ENCODE measurements at regions not wholly inside any gene's neighbourhood (a gene's known extent, or its start where the extent isn't known, plus 50 kb on each side); places are given as distances from the start of the nearest gene placed in this dataset.

DNA sequence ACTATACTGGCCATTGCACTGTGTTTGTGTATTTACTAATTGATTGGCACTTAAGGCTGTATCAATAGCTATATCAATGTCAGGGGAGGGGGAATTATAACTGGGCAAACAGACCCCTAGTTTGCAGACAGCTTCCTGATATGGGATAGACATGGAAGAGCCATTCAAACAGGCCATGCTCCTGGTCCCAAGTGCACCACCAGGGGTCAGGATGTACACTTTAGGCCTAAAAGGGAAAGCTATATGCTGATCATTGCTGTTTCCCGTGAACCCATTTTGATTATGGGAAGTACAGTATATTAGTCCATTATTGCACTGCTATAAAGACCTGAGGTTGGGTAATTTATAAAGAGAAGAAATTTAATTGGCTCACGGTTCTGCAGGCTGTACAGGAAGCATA lies 124.9 kb upstream of the BACE2 start:
- TF ChIP-seq POLR2A (IDR thresholded peaks at IDR 0.05) = no peak
- TF ChIP-seq, protein P1, sequence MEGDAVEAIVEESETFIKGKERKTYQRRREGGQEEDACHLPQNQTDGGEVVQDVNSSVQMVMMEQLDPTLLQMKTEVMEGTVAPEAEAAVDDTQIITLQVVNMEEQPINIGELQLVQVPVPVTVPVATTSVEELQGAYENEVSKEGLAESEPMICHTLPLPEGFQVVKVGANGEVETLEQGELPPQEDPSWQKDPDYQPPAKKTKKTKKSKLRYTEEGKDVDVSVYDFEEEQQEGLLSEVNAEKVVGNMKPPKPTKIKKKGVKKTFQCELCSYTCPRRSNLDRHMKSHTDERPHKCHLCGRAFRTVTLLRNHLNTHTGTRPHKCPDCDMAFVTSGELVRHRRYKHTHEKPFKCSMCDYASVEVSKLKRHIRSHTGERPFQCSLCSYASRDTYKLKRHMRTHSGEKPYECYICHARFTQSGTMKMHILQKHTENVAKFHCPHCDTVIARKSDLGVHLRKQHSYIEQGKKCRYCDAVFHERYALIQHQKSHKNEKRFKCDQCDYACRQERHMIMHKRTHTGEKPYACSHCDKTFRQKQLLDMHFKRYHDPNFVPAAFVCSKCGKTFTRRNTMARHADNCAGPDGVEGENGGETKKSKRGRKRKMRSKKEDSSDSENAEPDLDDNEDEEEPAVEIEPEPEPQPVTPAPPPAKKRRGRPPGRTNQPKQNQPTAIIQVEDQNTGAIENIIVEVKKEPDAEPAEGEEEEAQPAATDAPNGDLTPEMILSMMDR (IDR thresholded peaks at IDR 0.05) = no peak
- no peak overlapping the region for H3K27ac ChIP-seq
- peak in 1 of 4 donors; percentile 36 for ATAC-seq
- no peaks in the 10 kb centered on the region for H3K27me3 ChIP-seq
- no peaks in the 10 kb centered on the region for H3K9me3 ChIP-seq
- intact Hi-C loops (cut with DNase I) = no loop called here
- 61% methylated on average over 2 of the region's 2 CpGs for whole genome bisulfite sequencing (ENCODE audit: insufficient coverage, low coverage, low lambda C conversion rate, missing lambda C conversion rate)
- DNase-seq = no peak
- H3K36me3 ChIP-seq = no peaks in the 10 kb centered on the region
- H3K4me1 ChIP-seq = no peaks in the 10 kb centered on the region
- H3K4me3 ChIP-seq = no peak overlapping the region

DNA sequence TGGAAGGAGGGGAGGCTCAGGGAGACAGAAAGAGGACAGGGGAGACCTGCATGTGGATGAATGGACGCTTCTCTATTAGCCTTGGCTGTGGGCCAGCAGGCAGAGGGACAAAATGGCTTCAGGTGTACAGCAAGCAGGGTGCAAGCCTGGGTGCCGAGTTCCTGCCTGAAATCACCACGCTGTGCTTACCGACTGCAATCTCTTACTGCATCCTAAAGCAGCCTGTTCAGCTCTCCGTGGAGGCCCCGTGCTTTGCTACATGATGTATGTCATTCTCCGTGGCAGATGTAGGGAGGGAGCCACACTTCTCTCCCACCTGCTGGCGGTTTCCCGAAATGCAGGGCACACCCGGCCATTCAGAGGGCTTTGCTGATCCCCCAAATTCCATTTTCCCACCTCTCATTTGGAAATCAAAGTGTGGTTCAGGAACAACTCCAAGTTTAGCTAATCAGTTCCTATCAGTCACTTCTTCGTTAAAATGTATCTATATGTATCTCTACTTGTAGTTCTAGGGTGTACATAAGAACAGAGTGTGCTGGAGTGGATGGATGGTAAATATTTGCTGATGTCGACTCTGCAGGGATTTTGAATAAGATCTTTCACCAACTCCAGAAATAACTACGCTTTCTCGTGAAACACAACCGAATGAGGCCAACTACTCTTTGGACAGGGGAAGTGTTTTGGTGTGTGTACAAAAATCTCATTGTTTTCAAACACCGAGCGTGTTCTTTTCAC lies 122.3 kb upstream of the BACE2 start:
- no peaks in the 10 kb centered on the region for H3K4me1 ChIP-seq
- ATAC-seq = peak; percentile 20 to 51 (median 28)
- H3K27ac ChIP-seq = no peak overlapping the region
- no peak for TF ChIP-seq POLR2A (IDR thresholded peaks at IDR 0.05)
- TF ChIP-seq, protein P1 (IDR thresholded peaks at IDR 0.05) = peak in 2 of 4 donors; percentile 19 to 36
- WGBS (ENCODE audit: insufficient coverage, low coverage, low lambda C conversion rate, missing lambda C conversion rate) = 18% methylated on average over 13 of the region's 17 CpGs
- H3K4me3 ChIP-seq = no peak overlapping the region
- DNase-seq = no peak
- H3K36me3 ChIP-seq = no peaks in the 10 kb centered on the region
- intact Hi-C loops (cut with DNase I) = no loop called here
- H3K9me3 ChIP-seq = no peaks in the 10 kb centered on the region
- no peaks in the 10 kb centered on the region for H3K27me3 ChIP-seq

DNA sequence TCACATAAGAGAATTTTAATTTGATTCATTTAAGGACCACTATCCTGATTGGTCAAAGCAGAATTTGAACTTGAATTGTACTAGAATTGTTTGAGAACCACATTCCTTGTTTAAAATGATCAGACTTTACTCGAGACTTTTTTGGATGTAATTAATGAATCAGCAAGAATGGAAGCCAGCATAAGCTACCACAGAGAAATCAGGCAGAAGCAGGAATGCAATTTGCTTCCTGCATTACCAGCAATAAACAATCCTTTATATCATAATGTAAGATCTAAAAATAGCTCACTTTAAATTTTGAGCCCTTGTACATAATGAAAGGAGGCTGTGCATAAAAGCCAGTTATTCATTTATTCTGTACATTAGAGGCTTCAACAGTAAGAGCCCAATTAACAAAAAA lies 119.8 kb upstream of the BACE2 start:
- WGBS (ENCODE audit: insufficient coverage, low coverage, low lambda C conversion rate, missing lambda C conversion rate) = 27% methylated on average over 1 of the region's 1 CpG
- intact Hi-C loops (cut with DNase I) = no loop called here
- TF ChIP-seq, protein P1 (IDR thresholded peaks at IDR 0.05) = no peak
- TF ChIP-seq POLR2A (IDR thresholded peaks at IDR 0.05) = no peak

DNA sequence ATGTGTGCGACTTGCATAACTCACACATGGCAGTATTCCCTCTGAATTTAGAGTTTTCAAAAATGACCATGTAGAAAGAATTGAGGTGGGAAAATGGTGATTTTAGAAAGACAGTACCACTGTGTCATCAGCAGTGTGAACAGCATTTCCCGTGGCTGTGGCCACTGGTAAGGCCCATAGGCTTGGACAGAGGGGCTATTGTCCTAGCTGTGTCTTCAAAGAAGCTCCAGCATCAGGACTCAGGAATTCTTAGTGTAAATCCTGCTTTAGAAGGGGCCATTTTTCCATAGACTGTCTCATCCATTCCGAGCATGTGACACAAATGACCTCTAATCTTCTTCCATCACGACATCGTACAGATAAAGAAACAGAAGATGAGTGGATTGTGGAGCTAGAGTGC lies 119.3 kb upstream of the BACE2 start:
- no peak for ATAC-seq
- Histone ChIP-seq H3K27me3 (no peaks in the 10 kb centered on the region), H3K9me3 (no peaks in the 10 kb centered on the region), H3K4me3 (no peak overlapping the region), H3K27ac (no peak overlapping the region), H3K4me1 (no peaks in the 10 kb centered on the region), H3K36me3 (no peaks in the 10 kb centered on the region)
- TF ChIP-seq POLR2A (IDR thresholded peaks at IDR 0.05) = no peak
- TF ChIP-seq, protein P1 (IDR thresholded peaks at IDR 0.05) = no peak
- 56% methylated on average over 3 of the region's 5 CpGs for WGBS (ENCODE audit: insufficient coverage, low coverage, low lambda C conversion rate, missing lambda C conversion rate)
- intact Hi-C loops (cut with DNase I) = no loop called here
- DNase-seq = no peak

More for the DNA sequence above, 119.8 kb upstream of the BACE2 start:
- no peaks in the 10 kb centered on the region for H3K27me3 ChIP-seq
- H3K27ac ChIP-seq = no peak overlapping the region
- H3K36me3 ChIP-seq = no peaks in the 10 kb centered on the region
- H3K4me3 ChIP-seq = no peak overlapping the region
- H3K9me3 ChIP-seq = no peaks in the 10 kb centered on the region
- DNase-seq (no peak), ATAC-seq (no peak)
- no peaks in the 10 kb centered on the region for H3K4me1 ChIP-seq
